Tibial nerve (tissue), 4 donors: ENCODE measurements at regions not wholly inside any gene's neighbourhood (a gene's known extent, or its start where the extent isn't known, plus 50 kb on each side); places are given as distances from the start of the nearest gene placed in this dataset.

ENCODE experiments used
- DNase-seq, 2 donors: peaks; one replicate each; pipeline ENCODE4 v3.0.0-alpha.2; 2019; ENCODE audit warnings: low spot score in 2 of 2
- H3K27ac ChIP-seq, 4 donors: fragments of 200-600 bp; sonication (generic) in 3 of 4; one replicate each; pipeline ENCODE4 v1.5.1; 2017 to 2019; ENCODE audit warnings: mild to moderate bottlenecking in 1 of 4
- H3K27me3 ChIP-seq, 2 donors: fragments of 200-600 bp; sonication (generic) in 1 of 2; one replicate each; pipeline versions ENCODE4 v1.5.1 to v1.6.0; 2017 to 2019
- H3K36me3 ChIP-seq, 3 donors: fragments of 200-600 bp; sonication (generic); one replicate each; pipeline ENCODE4 v1.5.1; 2018 to 2019
- H3K4me1 ChIP-seq, 4 donors: fragments of 200-600 bp; sonication (generic) in 3 of 4; one replicate each; pipeline ENCODE4 v1.5.1; 2017 to 2019
- H3K4me3 ChIP-seq, 4 donors: fragments of 200-600 bp; sonication (generic) in 3 of 4; one replicate each; pipeline ENCODE4 v1.5.1; 2017 to 2019; ENCODE audit warnings: mild to moderate bottlenecking in 1 of 4, moderate library complexity in 1 of 4
- H3K9me3 ChIP-seq, 4 donors: fragments of 200-600 bp; sonication (generic) in 3 of 4; one replicate each; pipeline ENCODE4 v1.5.1; 2017 to 2019
- EP300 ChIP-seq, 2 donors: sonication (generic); formaldehyde crosslinking; IDR thresholded peaks; one replicate each; pipeline ENCODE4 v1.6.1; 2017; ENCODE audit warnings: antibody characterized with exemption in 2 of 2, mild to moderate bottlenecking in 1 of 2
- POLR2A ChIP-seq, 2 donors: fragments of 450-650 bp; IDR thresholded peaks; one replicate each; pipeline ENCODE4 v1.6.1; 2017; ENCODE audit warnings: antibody characterized with exemption in 2 of 2, mild to moderate bottlenecking in 2 of 2, moderate library complexity in 2 of 2
- WGBS, 2 donors: methylation state at CpG; one replicate each; pipeline ENCODE4 v1.1.5; 2018; 5-methylcytosine and 5-hydroxymethylcytosine counted together
- TF ChIP-seq, protein P1 (sequence below), 5 experiments: fragments of 200-600 bp in 3 of 5; fragments of 450-650 bp in 2 of 5; sonication (generic) in 3 of 5; IDR thresholded peaks; one replicate each; pipeline ENCODE4 v1.5.1; 2016 to 2019; ENCODE audit warnings: antibody characterized with exemption in 5 of 5, mild to moderate bottlenecking in 3 of 5, moderate library complexity in 2 of 5

DNA sequence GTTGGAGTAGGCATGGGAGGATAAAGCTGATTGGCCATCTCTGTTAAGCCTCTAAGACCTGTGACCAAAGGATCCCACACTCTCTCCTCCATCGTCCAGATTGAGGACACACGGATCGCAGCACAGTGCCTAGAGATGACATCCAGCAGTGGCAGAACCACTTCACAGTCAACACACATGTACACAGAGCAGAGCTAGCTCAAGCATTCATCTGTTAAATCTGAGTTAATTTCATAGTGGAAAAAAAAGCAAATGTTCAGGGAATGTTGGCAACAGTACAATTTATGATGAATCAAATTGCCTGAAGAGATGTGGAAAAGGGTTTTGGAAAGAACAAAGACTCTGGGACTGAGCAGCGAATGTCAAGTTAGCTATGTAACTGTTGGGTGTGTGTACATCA is 108.1 kb upstream of the PLAAT1 start:
- WGBS, 2 donors: 32 to 37% methylated on average over 4 of the region's 4 CpGs
- TF ChIP-seq EP300 (IDR thresholded peaks at IDR 0.05) (no peak), POLR2A (IDR thresholded peaks at IDR 0.05) (no peak)
- TF ChIP-seq, protein P1, sequence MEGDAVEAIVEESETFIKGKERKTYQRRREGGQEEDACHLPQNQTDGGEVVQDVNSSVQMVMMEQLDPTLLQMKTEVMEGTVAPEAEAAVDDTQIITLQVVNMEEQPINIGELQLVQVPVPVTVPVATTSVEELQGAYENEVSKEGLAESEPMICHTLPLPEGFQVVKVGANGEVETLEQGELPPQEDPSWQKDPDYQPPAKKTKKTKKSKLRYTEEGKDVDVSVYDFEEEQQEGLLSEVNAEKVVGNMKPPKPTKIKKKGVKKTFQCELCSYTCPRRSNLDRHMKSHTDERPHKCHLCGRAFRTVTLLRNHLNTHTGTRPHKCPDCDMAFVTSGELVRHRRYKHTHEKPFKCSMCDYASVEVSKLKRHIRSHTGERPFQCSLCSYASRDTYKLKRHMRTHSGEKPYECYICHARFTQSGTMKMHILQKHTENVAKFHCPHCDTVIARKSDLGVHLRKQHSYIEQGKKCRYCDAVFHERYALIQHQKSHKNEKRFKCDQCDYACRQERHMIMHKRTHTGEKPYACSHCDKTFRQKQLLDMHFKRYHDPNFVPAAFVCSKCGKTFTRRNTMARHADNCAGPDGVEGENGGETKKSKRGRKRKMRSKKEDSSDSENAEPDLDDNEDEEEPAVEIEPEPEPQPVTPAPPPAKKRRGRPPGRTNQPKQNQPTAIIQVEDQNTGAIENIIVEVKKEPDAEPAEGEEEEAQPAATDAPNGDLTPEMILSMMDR (IDR thresholded peaks at IDR 0.05): no peak
- H3K27ac ChIP-seq: no peak overlapping the region
- no peaks in the 10 kb centered on the region for H3K9me3 ChIP-seq
- H3K36me3 ChIP-seq: no peaks in the 10 kb centered on the region
- DNase-seq: no peak
- H3K4me1 ChIP-seq: peaks cover 0 to 11% (median 0%) of the 10 kb centered on the region in 4 donors
- H3K27me3 ChIP-seq: no peaks in the 10 kb centered on the region
- no peak overlapping the region for H3K4me3 ChIP-seq

GRCh38 chr3:193134856-193135255 is 106.2 kb upstream of the PLAAT1 start:
- Histone ChIP-seq H3K4me3 (no peak overlapping the region), H3K27me3 (no peaks in the 10 kb centered on the region), H3K27ac (no peak overlapping the region), H3K4me1 (peaks cover 0 to 11% (median 0%) of the 10 kb centered on the region in 4 donors), H3K9me3 (no peaks in the 10 kb centered on the region), H3K36me3 (no peaks in the 10 kb centered on the region)
- no peak for DNase-seq
- TF ChIP-seq EP300 (IDR thresholded peaks at IDR 0.05) (no peak), POLR2A (IDR thresholded peaks at IDR 0.05) (no peak)
- TF ChIP-seq, protein P1 (IDR thresholded peaks at IDR 0.05): no peak
- 40 to 55% methylated on average over 5 of the region's 5 CpGs for WGBS, 2 donors

DNA sequence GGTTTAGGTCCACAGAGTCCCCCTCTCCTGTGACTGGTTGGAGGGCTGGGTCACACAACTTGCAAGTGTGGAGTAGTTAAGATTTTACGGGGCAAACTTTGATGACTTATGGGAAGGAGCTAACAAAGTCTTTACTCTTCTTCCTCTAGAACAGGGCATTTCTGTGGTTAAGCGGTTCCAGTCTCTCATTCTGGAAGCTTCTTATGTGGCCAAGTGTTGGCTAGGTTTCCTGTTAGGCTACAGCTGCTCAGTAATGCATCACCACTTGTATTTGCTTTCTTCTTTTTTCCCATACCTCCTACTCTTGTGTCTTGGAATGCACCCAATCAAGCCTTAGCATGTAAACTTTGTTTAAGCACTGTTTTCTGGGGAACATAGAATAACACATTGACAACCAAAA is 100.6 kb upstream of the PLAAT1 start:
- Histone ChIP-seq H3K4me3 (no peak overlapping the region), H3K36me3 (no peaks in the 10 kb centered on the region), H3K4me1 (no peaks in the 10 kb centered on the region), H3K27me3 (no peaks in the 10 kb centered on the region), H3K27ac (no peak overlapping the region), H3K9me3 (no peaks in the 10 kb centered on the region)
- TF ChIP-seq, protein P1 (IDR thresholded peaks at IDR 0.05): no peak
- TF ChIP-seq POLR2A (IDR thresholded peaks at IDR 0.05) (no peak), EP300 (IDR thresholded peaks at IDR 0.05) (no peak)
- 85% methylated on average over 2 of the region's 2 CpGs for WGBS, 2 donors
- no peak for DNase-seq

DNA sequence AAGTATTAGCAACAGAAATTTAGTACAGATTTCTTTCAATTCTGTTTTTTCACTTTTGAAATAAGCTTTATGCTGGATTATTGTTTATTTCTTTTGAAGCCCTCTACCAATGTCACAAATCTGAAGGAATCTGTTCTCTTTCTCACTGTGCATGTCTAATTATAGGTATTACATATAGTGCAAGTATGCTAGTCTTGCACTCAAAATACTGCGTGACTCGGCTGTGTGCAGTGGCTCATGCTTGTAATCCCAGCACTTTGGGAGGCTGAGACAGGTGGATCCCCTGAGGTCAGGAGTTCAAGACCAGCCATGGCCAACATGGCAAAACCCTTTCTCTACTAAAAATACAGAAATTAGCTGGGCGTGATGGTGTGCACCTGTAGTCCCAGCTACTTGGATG is 95.8 kb upstream of the PLAAT1 start:
- WGBS, 2 donors: 78 to 83% methylated on average over 3 of the region's 3 CpGs
- Histone ChIP-seq H3K4me1 (no peaks in the 10 kb centered on the region), H3K4me3 (no peak overlapping the region), H3K27ac (no peak overlapping the region), H3K36me3 (no peaks in the 10 kb centered on the region), H3K27me3 (no peaks in the 10 kb centered on the region), H3K9me3 (no peaks in the 10 kb centered on the region)
- TF ChIP-seq EP300 (IDR thresholded peaks at IDR 0.05) (no peak), POLR2A (IDR thresholded peaks at IDR 0.05) (no peak)
- TF ChIP-seq, protein P1 (IDR thresholded peaks at IDR 0.05): no peak
- no peak for DNase-seq

DNA sequence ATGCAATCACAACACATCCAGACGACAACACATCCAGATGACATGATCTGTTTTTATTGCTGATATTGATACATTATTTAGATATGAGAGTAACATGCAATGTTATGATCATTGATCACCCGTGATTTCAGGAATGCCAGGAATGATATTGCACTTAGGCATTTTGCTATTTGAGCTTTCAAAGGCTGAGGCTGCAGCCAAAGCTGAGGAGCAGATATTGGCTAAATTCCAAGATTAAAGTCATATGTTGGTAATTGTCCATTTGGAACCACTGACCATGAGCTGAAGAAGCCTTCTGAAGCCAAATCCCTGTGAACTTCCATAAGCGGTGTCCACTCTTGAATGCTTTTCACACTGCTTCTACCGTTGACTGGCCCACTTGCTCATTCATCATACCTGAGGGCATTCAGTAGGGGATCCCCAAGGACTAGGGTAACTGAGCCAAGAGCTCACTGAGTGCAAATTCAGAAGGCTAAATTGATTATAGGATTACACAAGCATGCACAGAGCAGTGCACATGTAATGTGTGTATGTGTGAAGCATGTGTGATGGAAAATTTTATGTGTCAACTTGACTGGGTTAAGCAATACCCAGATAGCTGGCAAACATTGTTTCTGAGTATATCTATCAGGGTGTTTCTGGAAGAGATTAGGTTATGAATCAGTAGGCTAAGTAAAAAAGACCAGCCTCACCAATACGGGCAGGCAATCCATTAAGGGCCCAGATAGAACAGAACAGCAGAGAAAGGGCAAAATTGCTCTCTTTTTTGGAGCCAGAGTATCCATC is 92.1 kb upstream of the PLAAT1 start:
- TF ChIP-seq, protein P1 (IDR thresholded peaks at IDR 0.05): no peak
- no peak for TF ChIP-seq POLR2A (IDR thresholded peaks at IDR 0.05)
- TF ChIP-seq EP300 (IDR thresholded peaks at IDR 0.05): no peak
- no peak overlapping the region for H3K4me3 ChIP-seq
- H3K36me3 ChIP-seq: no peaks in the 10 kb centered on the region
- no peak overlapping the region for H3K27ac ChIP-seq
- H3K9me3 ChIP-seq: no peaks in the 10 kb centered on the region
- 50 to 52% methylated on average over 5 of the region's 5 CpGs for WGBS, 2 donors
- DNase-seq: no peak
- H3K4me1 ChIP-seq: no peaks in the 10 kb centered on the region
- no peaks in the 10 kb centered on the region for H3K27me3 ChIP-seq
